ENCODE measurements at regions not wholly inside any gene's neighbourhood (a gene's known extent, or its start where the extent isn't known, plus 50 kb on each side); places are given as distances from the start of the nearest gene placed in this dataset.
A peak's percentile ranks its signal among the peaks of the same experiment; 100 is the strongest.

DNA sequence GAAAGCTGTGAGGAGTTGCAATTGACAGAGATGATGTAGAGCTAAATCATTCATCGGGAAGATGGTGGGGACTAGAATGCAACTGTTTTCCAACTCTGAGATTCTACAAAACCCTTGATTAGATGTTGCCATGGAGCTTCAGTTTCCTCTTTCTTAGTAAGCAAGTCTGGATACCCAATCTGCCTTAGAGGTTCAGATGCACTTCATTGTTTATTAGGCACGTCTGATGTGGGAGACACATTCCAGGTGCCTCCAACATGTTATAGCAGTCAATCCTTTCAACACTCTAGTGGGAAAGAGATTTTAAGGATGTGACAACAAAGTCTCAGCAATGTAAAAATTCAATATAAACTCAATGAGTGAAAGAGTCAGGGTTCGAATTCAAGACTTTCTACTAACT lies 291.3 kb upstream of the PHYHIPL start:
- Histone ChIP-seq H3K27me3 (ENCODE audit: control insufficient read depth in 3 of 3, insufficient read depth in 3 of 3, low read length in 3 of 3) (no peaks in the 10 kb centered on the region), H3K9me3 (ENCODE audit: control insufficient read depth in 3 of 3, low read length in 3 of 3) (peaks cover 0 to 4% (median 0%) of the 10 kb centered on the region in 3 donors), H3K9ac (ENCODE audit: low read depth in 1 of 3, low read length in 3 of 3) (no peak overlapping the region), H3K36me3 (ENCODE audit: control insufficient read depth in 3 of 3, insufficient read depth in 3 of 3, low read length in 3 of 3) (no peaks in the 10 kb centered on the region), H3K4me1 (ENCODE audit: control insufficient read depth in 3 of 3, insufficient read depth in 3 of 3, low read length in 3 of 3) (no peaks in the 10 kb centered on the region), H3K27ac (ENCODE audit: low read depth, low read length) (no peak overlapping the region), H3K4me3 (ENCODE audit: low read length in 3 of 3) (no peak overlapping the region)

DNA sequence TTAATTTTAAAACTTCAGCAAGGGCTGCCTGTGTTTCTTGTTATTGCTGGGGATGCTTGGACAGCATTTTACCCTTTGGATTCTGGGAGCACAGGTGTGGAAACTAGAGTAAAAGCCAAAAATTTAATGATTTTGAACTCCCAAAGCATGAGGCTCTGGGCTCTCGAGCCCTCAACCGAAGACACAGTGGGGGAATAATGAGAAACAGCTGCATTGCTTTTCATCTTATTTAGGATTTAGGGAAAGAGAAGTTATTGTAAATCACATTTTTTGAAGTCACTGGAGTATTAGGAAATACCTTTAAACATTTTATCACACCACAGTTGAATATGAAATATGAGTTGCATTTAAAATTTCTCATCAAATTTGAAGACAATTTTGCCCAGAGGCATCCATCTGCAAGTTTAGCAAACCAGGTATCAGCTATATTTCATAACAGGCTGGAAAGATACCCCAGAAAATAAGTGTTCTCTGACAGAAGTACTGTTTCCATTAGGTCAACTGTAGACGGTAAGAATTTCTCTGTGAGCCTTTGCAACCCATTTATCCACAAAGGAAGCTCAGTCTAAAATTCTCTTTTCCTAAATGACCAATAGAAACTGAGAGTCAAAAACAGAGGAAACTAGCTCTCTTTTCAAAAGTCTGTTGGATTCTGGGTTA lies 290.6 kb upstream of the PHYHIPL start:
- Histone ChIP-seq H3K9ac (ENCODE audit: low read depth in 1 of 3, low read length in 3 of 3) (no peak overlapping the region), H3K36me3 (ENCODE audit: control insufficient read depth in 3 of 3, insufficient read depth in 3 of 3, low read length in 3 of 3) (no peaks in the 10 kb centered on the region), H3K4me3 (ENCODE audit: low read length in 3 of 3) (no peak overlapping the region), H3K9me3 (ENCODE audit: control insufficient read depth in 3 of 3, low read length in 3 of 3) (peaks cover 0 to 4% (median 0%) of the 10 kb centered on the region in 3 donors), H3K27ac (ENCODE audit: low read depth, low read length) (no peak overlapping the region), H3K4me1 (ENCODE audit: control insufficient read depth in 3 of 3, insufficient read depth in 3 of 3, low read length in 3 of 3) (no peaks in the 10 kb centered on the region), H3K27me3 (ENCODE audit: control insufficient read depth in 3 of 3, insufficient read depth in 3 of 3, low read length in 3 of 3) (no peaks in the 10 kb centered on the region)

DNA sequence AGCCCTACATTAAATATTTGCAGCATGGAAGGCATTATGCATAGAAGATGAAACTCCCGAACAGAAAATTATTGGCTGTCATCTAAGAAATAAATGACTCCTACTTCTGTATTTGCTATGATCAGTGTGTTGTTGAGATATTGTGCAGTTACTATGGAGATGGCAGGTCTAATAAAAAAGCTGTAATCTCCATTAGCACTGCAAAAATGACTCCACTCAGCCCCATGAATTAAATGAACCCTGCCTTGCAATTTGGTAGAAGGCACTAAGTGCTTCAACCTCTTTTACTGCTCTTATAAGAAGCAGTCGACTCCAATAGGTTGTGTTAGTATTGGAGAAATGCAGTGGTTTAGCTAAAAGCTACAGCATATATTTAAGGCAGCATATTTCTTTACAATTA lies 290.0 kb upstream of the PHYHIPL start:
- Histone ChIP-seq H3K27me3 (ENCODE audit: control insufficient read depth in 3 of 3, insufficient read depth in 3 of 3, low read length in 3 of 3) (no peaks in the 10 kb centered on the region), H3K4me1 (ENCODE audit: control insufficient read depth in 3 of 3, insufficient read depth in 3 of 3, low read length in 3 of 3) (no peaks in the 10 kb centered on the region), H3K4me3 (ENCODE audit: low read length in 3 of 3) (no peak overlapping the region), H3K27ac (ENCODE audit: low read depth, low read length) (no peak overlapping the region), H3K9me3 (ENCODE audit: control insufficient read depth in 3 of 3, low read length in 3 of 3) (peaks cover 0 to 4% (median 0%) of the 10 kb centered on the region in 3 donors), H3K36me3 (ENCODE audit: control insufficient read depth in 3 of 3, insufficient read depth in 3 of 3, low read length in 3 of 3) (no peaks in the 10 kb centered on the region), H3K9ac (ENCODE audit: low read depth in 1 of 3, low read length in 3 of 3) (no peak overlapping the region)

DNA sequence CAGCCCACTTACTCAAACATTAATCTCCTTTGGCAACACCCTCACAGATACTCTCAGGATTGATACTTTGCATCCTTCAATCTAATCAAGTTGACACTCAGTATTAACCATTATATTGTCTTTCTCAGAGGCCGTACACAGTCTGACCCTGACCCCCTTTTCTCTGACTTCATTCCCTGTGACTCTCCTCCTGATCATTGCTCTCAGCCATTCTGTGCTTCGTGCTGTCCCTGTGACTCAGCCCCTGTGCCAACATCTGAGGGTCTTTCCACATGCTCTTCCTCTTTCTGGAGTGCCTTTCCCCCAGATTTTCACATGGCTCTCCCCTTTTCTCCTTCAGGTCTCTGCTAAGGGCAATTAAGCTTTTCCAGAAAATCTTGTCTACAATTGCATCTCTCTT lies 289.0 kb upstream of the PHYHIPL start:
- peaks cover 0 to 4% (median 0%) of the 10 kb centered on the region in 3 donors for H3K4me1 ChIP-seq (ENCODE audit: control insufficient read depth in 3 of 3, insufficient read depth in 3 of 3, low read length in 3 of 3)
- no peaks in the 10 kb centered on the region for H3K27me3 ChIP-seq (ENCODE audit: control insufficient read depth in 3 of 3, insufficient read depth in 3 of 3, low read length in 3 of 3)
- H3K36me3 ChIP-seq (ENCODE audit: control insufficient read depth in 3 of 3, insufficient read depth in 3 of 3, low read length in 3 of 3), result no peaks in the 10 kb centered on the region
- H3K9ac ChIP-seq (ENCODE audit: low read depth in 1 of 3, low read length in 3 of 3), result no peak overlapping the region
- H3K9me3 ChIP-seq (ENCODE audit: control insufficient read depth in 3 of 3, low read length in 3 of 3), result peaks cover 0 to 3% (median 0%) of the 10 kb centered on the region in 3 donors
- H3K27ac ChIP-seq (ENCODE audit: low read depth, low read length), result no peak overlapping the region
- no peak overlapping the region for H3K4me3 ChIP-seq (ENCODE audit: low read length in 3 of 3)

DNA sequence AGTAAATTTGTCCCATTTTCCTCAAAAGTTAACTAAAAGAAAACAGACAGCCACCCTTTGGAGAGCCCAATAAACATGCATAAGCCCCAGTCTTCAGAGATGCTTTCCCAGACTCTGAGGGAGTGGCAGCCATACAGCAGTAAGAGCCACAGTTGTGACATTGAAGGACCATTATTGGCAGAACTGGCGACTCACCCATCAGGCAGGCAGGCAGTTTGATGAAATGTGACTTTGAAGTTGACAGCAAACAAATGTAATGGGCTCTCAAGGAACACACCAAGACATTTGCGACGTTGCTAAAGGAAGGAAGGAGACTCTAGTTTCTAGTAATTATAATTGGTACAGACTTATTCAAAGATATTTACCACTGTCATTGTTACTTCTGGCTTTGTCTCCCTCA lies 287.5 kb upstream of the PHYHIPL start:
- Histone ChIP-seq H3K27me3 (ENCODE audit: control insufficient read depth in 3 of 3, insufficient read depth in 3 of 3, low read length in 3 of 3) (no peaks in the 10 kb centered on the region), H3K9ac (ENCODE audit: low read depth in 1 of 3, low read length in 3 of 3) (no peak overlapping the region), H3K4me1 (ENCODE audit: control insufficient read depth in 3 of 3, insufficient read depth in 3 of 3, low read length in 3 of 3) (peaks cover 0 to 4% (median 0%) of the 10 kb centered on the region in 3 donors), H3K27ac (ENCODE audit: low read depth, low read length) (no peak overlapping the region), H3K4me3 (ENCODE audit: low read length in 3 of 3) (no peak overlapping the region), H3K9me3 (ENCODE audit: control insufficient read depth in 3 of 3, low read length in 3 of 3) (no peaks in the 10 kb centered on the region), H3K36me3 (ENCODE audit: control insufficient read depth in 3 of 3, insufficient read depth in 3 of 3, low read length in 3 of 3) (no peaks in the 10 kb centered on the region)

DNA sequence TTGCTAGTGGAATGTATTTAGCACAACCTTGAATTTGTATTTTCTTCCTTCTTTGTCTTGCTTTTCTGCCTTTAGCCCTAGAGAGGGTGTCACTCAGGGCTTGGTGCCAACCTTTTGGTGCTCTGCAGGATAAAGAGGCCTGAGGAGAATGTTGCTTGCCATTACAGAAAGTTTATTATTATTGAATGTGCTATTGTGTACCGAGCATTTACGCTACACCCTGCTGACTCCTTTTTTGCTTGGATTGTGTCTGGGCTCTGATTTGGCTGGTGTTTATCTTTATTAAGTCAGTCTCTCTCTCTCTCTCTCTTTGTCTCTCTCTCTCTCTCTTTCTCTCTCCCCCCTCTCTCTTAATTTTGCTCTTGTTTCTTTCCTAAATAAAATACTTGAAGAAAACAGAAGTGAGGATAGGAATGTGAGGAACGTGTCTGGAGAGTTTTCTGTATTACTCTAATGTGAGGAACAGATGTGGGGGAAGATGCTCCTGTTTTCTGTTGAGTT lies 284.4 kb upstream of the PHYHIPL start:
- peaks cover 0 to 5% (median 0%) of the 10 kb centered on the region in 3 donors for H3K4me1 ChIP-seq (ENCODE audit: control insufficient read depth in 3 of 3, insufficient read depth in 3 of 3, low read length in 3 of 3)
- H3K27ac ChIP-seq (ENCODE audit: low read depth, low read length), result no peak overlapping the region
- H3K4me3 ChIP-seq (ENCODE audit: low read length in 3 of 3), result no peak overlapping the region
- H3K36me3 ChIP-seq (ENCODE audit: control insufficient read depth in 3 of 3, insufficient read depth in 3 of 3, low read length in 3 of 3), result no peaks in the 10 kb centered on the region
- H3K27me3 ChIP-seq (ENCODE audit: control insufficient read depth in 3 of 3, insufficient read depth in 3 of 3, low read length in 3 of 3), result no peaks in the 10 kb centered on the region
- no peaks in the 10 kb centered on the region for H3K9me3 ChIP-seq (ENCODE audit: control insufficient read depth in 3 of 3, low read length in 3 of 3)
- no peak overlapping the region for H3K9ac ChIP-seq (ENCODE audit: low read depth in 1 of 3, low read length in 3 of 3)

DNA sequence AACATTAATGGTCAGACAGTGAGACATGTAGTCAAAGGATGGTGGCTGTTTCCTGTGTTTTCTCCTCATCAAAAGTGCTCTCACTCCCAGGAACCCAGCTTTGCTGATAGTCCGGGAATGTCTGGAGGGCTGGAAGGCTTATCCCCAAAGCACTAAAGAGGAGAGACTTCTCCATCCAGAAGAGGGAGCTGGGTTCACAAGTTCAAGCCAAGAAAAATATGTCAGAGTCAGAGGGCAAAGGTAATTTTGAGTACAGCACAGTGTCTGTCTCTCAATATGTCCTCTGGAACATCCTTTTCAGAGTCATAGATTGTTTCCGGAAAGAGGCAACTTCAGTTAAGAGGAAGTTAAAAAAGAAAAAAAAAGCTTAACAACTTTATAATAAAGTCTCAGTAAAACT lies 281.5 kb upstream of the PHYHIPL start:
- Histone ChIP-seq H3K4me1 (ENCODE audit: control insufficient read depth in 3 of 3, insufficient read depth in 3 of 3, low read length in 3 of 3) (peaks cover 0 to 5% (median 0%) of the 10 kb centered on the region in 3 donors), H3K9me3 (ENCODE audit: control insufficient read depth in 3 of 3, low read length in 3 of 3) (no peaks in the 10 kb centered on the region), H3K9ac (ENCODE audit: low read depth in 1 of 3, low read length in 3 of 3) (no peak overlapping the region), H3K27me3 (ENCODE audit: control insufficient read depth in 3 of 3, insufficient read depth in 3 of 3, low read length in 3 of 3) (no peaks in the 10 kb centered on the region), H3K4me3 (ENCODE audit: low read length in 3 of 3) (no peak overlapping the region), H3K27ac (ENCODE audit: low read depth, low read length) (no peak overlapping the region), H3K36me3 (ENCODE audit: control insufficient read depth in 3 of 3, insufficient read depth in 3 of 3, low read length in 3 of 3) (no peaks in the 10 kb centered on the region)

DNA sequence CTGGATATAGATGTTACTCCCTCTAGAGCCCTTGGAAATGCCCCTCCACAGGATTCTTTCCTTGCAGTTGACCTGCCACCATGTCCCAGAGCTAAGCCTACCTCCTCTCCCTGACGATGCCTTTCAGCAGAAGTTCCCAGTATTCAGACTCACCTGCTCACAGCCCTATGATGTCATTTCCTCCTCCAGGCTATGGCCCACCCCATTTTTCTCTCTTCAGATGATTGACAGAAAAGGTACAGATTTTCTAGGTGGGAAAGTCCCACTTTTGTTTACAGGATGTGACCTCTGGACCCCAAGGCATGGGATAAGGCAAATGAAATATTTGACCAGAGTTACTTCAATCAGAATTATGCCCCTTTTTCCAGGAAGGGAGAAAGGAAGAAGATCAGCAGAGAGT lies 280.2 kb upstream of the PHYHIPL start:
- H3K9me3 ChIP-seq (ENCODE audit: control insufficient read depth in 3 of 3, low read length in 3 of 3), result no peaks in the 10 kb centered on the region
- H3K27me3 ChIP-seq (ENCODE audit: control insufficient read depth in 3 of 3, insufficient read depth in 3 of 3, low read length in 3 of 3), result no peaks in the 10 kb centered on the region
- H3K4me1 ChIP-seq (ENCODE audit: control insufficient read depth in 3 of 3, insufficient read depth in 3 of 3, low read length in 3 of 3), result peaks cover 0 to 5% (median 0%) of the 10 kb centered on the region in 3 donors
- H3K9ac ChIP-seq (ENCODE audit: low read depth in 1 of 3, low read length in 3 of 3), result no peak overlapping the region
- no peak overlapping the region for H3K4me3 ChIP-seq (ENCODE audit: low read length in 3 of 3)
- no peaks in the 10 kb centered on the region for H3K36me3 ChIP-seq (ENCODE audit: control insufficient read depth in 3 of 3, insufficient read depth in 3 of 3, low read length in 3 of 3)
- peak overlapping the region; percentile 52 for H3K27ac ChIP-seq (ENCODE audit: low read depth, low read length)

DNA sequence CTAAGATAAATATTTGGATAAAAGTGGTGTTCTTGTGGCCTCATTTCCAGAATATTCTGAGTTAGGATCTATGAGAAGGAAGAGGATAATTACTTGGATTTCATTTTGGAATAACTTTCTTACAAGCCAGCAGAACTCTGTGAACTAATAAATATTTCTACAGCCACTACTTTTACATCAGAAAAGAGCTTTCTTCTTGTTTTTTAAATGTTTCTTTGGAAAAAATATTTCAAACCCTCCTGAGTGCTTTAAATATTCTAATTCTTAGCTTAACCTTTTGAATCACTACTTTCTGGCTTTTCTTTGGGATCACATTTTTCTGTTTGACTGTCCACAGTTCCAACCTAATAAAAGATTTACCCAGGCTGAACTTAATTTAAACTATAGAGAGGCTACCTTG lies 279.2 kb upstream of the PHYHIPL start:
- no peak overlapping the region for H3K4me3 ChIP-seq (ENCODE audit: low read length in 3 of 3)
- no peaks in the 10 kb centered on the region for H3K27me3 ChIP-seq (ENCODE audit: control insufficient read depth in 3 of 3, insufficient read depth in 3 of 3, low read length in 3 of 3)
- H3K4me1 ChIP-seq (ENCODE audit: control insufficient read depth in 3 of 3, insufficient read depth in 3 of 3, low read length in 3 of 3), result peaks cover 0 to 2% (median 0%) of the 10 kb centered on the region in 3 donors
- H3K9ac ChIP-seq (ENCODE audit: low read depth in 1 of 3, low read length in 3 of 3), result no peak overlapping the region
- H3K9me3 ChIP-seq (ENCODE audit: control insufficient read depth in 3 of 3, low read length in 3 of 3), result no peaks in the 10 kb centered on the region
- H3K36me3 ChIP-seq (ENCODE audit: control insufficient read depth in 3 of 3, insufficient read depth in 3 of 3, low read length in 3 of 3), result no peaks in the 10 kb centered on the region
- H3K27ac ChIP-seq (ENCODE audit: low read depth, low read length), result peak overlapping the region; percentile 50

DNA sequence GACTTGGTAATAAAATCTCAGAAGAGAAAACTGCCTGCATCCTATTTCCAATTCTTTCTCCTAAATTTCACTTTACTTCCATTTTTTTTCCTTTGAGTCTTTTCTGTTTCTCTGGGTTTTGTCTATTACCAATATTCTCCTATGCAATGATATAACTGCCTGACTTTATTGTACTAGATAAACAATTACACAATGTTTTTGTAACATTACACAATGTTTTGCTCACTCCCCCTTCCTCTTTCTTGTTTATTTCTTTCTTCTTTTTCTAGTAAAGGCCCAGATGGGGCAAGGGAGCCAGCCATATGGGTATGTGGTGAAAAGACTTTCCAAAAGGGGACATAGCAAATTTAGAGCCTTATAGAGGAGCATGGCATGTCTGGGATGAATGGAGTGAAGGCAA lies 278.7 kb upstream of the PHYHIPL start:
- Histone ChIP-seq H3K4me3 (ENCODE audit: low read length in 3 of 3) (no peak overlapping the region), H3K9ac (ENCODE audit: low read depth in 1 of 3, low read length in 3 of 3) (no peak overlapping the region), H3K9me3 (ENCODE audit: control insufficient read depth in 3 of 3, low read length in 3 of 3) (no peaks in the 10 kb centered on the region), H3K27ac (ENCODE audit: low read depth, low read length) (peak overlapping the region; percentile 50), H3K27me3 (ENCODE audit: control insufficient read depth in 3 of 3, insufficient read depth in 3 of 3, low read length in 3 of 3) (no peaks in the 10 kb centered on the region), H3K36me3 (ENCODE audit: control insufficient read depth in 3 of 3, insufficient read depth in 3 of 3, low read length in 3 of 3) (no peaks in the 10 kb centered on the region), H3K4me1 (ENCODE audit: control insufficient read depth in 3 of 3, insufficient read depth in 3 of 3, low read length in 3 of 3) (peaks cover 0 to 2% (median 0%) of the 10 kb centered on the region in 3 donors)

Data from skeletal muscle tissue (tissue), 3 donors.